ENCODE measurements at regions not wholly inside any gene's neighbourhood (a gene's known extent, or its start where the extent isn't known, plus 50 kb on each side); places are given as distances from the start of the nearest gene placed in this dataset.

- no peak for DNase-seq (ENCODE audit: low spot score)
Observed at GRCh38 chr3:28087591-28087990, 153.8 kb upstream of the CMC1 start.

DNA sequence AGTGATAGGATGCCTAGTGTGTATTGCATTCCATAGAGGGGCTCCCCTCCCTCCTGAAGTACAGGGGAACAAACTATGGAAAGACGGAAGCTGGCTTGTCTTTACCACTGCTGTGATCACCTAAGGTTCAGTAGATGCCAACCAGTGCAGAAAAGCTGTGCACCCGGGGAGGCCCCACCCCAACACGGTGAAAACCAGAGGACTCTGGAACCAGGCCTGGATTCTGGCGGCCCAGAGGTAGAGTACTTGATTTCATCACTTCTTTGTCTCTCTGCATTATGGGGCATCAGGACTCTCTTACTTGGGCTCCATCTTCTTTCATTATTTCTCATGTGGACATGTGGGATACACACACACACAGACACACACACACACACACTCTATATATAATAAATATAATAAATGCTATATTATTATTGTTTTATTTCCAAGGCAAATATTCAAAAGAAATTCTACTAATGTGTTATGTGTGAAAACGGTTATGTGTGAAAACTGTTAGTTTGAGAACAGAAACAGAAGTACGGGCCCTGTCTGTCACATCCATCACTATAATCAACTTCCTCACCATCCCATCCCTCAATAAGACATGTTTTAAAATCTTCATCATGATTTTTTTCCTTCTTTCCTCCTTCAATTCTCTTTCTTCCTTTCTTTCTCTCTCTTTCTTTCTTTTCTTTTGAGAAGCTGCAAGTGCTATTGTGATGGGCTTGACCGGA is 152.4 kb upstream of the CMC1 start:
- DNase-seq (ENCODE audit: low spot score): no peak

DNA sequence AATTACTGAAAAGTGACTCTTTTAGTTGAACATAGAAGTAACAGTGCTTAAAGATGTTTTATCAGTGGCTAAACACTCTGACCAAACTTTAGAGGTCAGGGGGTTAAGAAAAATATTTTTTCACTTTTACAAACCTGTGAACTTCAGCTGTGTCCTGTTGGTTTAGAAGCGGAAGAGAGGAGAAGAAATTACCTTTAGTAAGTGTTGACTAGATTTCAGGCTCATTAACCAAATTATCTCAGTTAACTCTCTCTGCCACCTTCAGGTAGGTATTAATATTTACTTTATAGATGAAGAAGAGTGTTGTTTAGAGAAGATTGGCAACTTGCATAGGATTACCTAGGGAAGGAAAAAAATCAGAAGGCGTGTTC is 151.9 kb upstream of the CMC1 start:
- DNase-seq (ENCODE audit: low spot score): no peak

DNA sequence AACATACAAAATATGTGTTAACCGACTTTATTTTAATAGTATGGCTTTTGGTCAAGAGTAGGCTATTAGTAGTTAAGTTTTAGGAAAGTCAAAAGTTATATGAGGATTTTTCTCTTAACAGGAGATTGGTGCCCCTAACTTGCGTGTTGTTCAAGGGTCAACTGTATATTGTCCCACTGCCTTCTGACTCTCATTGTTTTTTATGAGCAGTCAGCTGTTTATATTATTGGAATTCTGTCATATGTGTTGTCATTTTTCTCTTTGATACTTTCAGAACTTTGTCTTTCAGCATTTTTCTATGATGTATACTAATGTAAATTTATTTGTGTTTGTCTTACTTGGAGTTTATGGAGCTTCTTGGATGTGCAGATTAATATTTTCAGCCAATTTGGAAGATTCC is 142.1 kb upstream of the CMC1 start:
- DNase-seq (ENCODE audit: low spot score): no peak

DNA sequence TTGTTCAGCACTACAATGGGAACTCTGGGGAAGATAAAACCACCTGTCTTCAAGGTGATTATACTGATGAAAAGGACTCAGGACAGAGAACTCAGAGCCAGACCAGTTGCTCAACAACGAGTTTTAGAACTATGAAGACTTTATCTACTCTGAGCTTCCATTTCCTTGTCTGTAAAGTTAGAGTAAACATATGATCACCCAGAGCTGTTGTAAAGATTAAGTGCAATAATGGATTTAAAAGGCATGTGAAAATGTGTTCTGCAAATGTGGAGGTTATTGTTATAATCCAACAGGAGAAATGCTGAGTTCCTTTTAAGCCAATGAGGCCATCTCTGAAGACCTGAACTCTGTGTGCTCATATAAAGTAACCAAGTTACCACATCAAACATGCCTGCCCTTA is 139.7 kb upstream of the CMC1 start:
- no peak for DNase-seq (ENCODE audit: low spot score)

- no peak for DNase-seq (ENCODE audit: low spot score)
Observed at GRCh38 chr3:28103861-28104260, 137.6 kb upstream of the CMC1 start.

- DNase-seq (ENCODE audit: low spot score): no peak
Observed at GRCh38 chr3:28104896-28105534, 136.4 kb upstream of the CMC1 start.

DNA sequence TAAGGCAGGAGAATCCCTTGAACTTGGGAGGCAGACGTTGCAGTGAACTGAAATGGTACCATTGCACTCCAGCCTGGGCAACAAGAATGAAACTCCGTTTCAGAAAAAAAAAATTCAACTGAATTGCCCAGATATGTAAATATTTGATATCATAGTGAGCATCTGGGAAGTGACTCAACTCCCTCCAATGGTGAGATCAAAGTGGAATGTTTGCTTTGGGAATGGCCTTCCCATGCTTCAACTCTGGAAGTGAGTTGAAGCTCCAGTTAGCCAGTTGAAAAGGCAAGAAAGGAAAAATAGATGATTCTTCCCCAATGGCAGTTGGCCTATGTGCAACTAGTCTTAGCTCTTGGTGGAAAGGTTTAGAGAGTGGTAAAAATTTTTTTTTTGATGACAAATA is 131.6 kb upstream of the CMC1 start:
- no peak for DNase-seq (ENCODE audit: low spot score)

DNA sequence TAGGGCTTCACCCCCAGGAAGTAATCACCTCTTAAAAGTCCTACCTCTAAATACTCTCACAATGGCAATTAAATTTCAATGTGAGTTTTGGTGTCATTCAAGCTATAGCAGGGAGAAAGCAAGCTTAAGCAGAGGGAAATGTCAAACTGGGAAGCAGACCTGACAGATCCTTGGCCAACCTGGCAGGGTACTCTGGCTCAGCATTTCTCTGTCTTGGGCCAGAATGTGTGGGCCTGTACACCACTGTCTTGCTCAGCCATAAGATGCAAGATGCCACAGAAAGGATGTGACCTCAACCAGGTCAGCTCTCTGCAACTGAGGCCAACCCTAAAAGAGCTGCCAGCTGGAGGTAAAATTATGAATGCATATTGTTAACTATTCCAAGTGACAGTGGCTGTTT is 130.6 kb upstream of the CMC1 start:
- no peak for DNase-seq (ENCODE audit: low spot score)

GRCh38 chr3:28114893-28115292 is 126.5 kb upstream of the CMC1 start:
- DNase-seq (ENCODE audit: low spot score): no peak

DNA sequence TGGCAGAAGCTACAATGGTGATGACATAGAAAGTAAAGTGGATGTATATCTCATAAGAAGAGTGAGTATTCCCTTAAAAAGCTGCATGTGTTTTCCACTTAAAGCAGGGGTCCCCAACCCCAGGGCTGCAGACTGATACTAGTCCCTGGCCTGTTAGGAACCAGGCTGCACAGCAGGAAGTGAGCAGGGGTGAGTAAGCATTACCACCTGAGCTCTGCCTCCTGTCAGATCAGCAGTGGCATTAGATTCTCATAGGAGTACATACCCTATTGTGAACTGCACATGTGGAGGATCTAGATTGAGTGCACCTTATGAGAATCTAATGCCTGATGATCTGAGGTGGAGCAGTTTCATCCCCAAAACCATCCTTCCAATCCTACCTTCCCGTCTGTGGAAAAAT is 126.1 kb upstream of the CMC1 start:
- no peak for DNase-seq (ENCODE audit: low spot score)

GRCh38 chr3:28117598-28117997 is 123.8 kb upstream of the CMC1 start:
- DNase-seq (ENCODE audit: low spot score): no peak

DNA sequence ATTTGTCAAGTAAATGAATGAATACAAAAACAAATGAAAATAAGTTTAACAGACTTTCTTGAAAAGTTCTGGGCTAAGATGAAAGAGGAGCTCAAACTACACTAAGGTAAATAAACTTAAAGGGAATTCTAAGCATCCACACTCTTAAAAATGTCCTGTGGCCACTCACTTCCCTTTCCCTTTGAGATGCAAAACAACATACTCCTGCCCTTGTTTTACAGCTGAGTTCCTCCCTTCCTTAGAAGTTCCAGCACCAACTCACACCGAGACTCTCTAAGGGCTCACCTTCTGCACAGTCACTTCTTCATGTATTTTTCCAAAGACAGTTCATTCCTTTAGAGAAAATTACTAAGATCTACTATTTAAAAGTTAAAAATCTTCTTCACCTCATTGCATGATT is 123.3 kb upstream of the CMC1 start:
- no peak for DNase-seq (ENCODE audit: low spot score)

GRCh38 chr3:28122227-28122626 is 119.2 kb upstream of the CMC1 start:
- DNase-seq (ENCODE audit: low spot score): no peak

GRCh38 chr3:28124882-28125281 is 116.5 kb upstream of the CMC1 start:
- DNase-seq (ENCODE audit: low spot score): no peak

- no peak for DNase-seq (ENCODE audit: low spot score)
Observed at GRCh38 chr3:28125342-28125741, 116.1 kb upstream of the CMC1 start.

DNA sequence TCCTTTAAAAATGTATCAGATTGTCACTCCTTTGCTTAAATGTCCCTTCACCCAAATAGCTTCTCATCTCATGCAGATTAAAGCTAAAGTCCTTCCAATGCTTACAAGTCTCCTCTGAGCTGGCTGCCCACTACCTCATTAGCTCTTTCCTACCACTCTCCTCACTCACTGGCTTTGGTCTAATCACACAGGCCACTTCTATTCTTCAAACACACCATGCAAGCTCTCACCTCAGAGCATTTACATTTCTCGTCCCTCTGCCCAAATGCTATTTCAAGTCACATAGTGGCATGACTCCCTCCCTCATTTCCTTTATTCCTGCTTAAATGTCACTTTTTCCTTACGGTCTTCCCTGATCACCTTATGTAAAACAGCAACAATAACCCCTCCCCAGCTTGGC is 110.6 kb upstream of the CMC1 start:
- no peak for DNase-seq (ENCODE audit: low spot score)

DNA sequence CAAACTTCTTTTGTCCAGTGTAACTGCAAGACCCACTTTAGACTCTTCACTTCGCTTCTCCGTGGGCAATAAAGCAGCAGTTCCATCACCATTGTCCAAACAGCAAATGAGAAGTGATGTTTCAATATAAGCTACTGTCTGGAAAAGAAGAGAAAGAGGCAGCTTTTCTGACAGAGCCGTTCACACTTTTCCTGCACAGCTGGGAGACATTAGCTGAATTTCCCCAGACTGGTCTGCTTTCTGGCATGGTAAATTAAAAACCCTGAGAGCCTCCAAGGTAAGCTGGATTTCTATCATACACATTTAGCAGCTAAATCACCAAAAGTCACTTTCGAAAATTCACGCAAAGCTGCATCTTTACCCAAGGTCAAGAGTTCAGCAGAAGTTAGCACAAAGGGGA is 108.5 kb upstream of the CMC1 start:
- DNase-seq (ENCODE audit: low spot score): no peak

GRCh38 chr3:28134198-28134597 is 107.2 kb upstream of the CMC1 start:
- no peak for DNase-seq (ENCODE audit: low spot score)

GRCh38 chr3:28134792-28135375 is 106.5 kb upstream of the CMC1 start:
- DNase-seq (ENCODE audit: low spot score): no peak

DNA sequence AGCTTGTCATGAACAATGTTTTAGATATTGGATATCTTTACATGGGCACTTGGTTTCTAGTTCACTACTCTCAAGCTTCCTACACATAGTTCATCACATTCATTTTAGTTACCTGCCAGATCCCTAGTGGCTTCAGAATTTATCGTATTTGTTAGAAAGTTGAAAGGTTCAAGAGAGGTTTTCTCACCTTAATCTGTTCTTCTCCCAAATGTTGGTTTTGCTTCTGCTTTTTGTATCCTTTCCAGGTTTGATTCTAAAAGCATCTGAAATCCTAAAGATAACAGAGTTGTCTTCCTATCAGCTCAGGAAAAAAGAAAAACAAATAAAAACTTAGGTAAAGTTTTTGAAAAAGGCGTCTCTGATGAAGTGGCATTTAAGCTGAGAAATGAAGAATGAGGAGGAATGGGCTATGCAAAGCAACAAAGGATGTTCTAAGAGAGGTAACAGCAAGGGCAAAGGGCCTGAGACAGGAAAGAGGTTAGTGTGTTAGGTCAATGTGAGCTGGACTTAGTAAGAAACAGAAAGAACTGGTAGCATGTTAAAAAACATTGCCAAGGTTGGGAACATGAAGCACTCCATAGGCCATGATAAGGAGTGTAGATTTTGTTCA is 104.7 kb upstream of the CMC1 start:
- no peak for DNase-seq (ENCODE audit: low spot score)

GRCh38 chr3:28138043-28138610 is 103.3 kb upstream of the CMC1 start:
- no peak for DNase-seq (ENCODE audit: low spot score)

GRCh38 chr3:28139288-28139687 is 102.1 kb upstream of the CMC1 start:
- no peak for DNase-seq (ENCODE audit: low spot score)
